GM19240 (cell line): ENCODE measurements at regions not wholly inside any gene's neighbourhood (a gene's known extent, or its start where the extent isn't known, plus 50 kb on each side); places are given as distances from the start of the nearest gene placed in this dataset.
"Not testable (repeated sequence)": the region's sequence is repeated elsewhere in the genome, so short reads cannot be mapped to it uniquely, and the experiment has no call there.

Experiments
- DNase-seq: peaks from one replicate; pipeline ENCODE4 v3.0.0; 2011; ENCODE audit warnings: low spot score; ENCODE audit not compliant: insufficient read length

- no peak for DNase-seq
Measured at GRCh38 chr7:79953130-79953529, 181.5 kb upstream of the GNAI1 start.

- no peak for DNase-seq
Measured at GRCh38 chr7:79952399-79952798, 182.2 kb upstream of the GNAI1 start.

GRCh38 chr7:79951415-79951814 is 183.2 kb upstream of the GNAI1 start:
- DNase-seq = no peak

GRCh38 chr7:79949778-79950177 is 184.9 kb upstream of the GNAI1 start:
- no peak for DNase-seq

GRCh38 chr7:79936281-79936983 is 198.2 kb upstream of the GNAI1 start:
- DNase-seq = no peak

GRCh38 chr7:79934727-79935126 is 199.9 kb upstream of the GNAI1 start:
- DNase-seq = no peak

- DNase-seq = no peak
Measured at GRCh38 chr7:79933144-79933543, 201.5 kb upstream of the GNAI1 start.

GRCh38 chr7:79930604-79931003 is 204.0 kb upstream of the GNAI1 start:
- DNase-seq = no peak

GRCh38 chr7:79927116-79927515 is 207.5 kb upstream of the GNAI1 start:
- DNase-seq = no peak

- no peak for DNase-seq
Measured at GRCh38 chr7:79923953-79924352, 210.7 kb upstream of the GNAI1 start.

- DNase-seq = no peak
Measured at GRCh38 chr7:79922894-79923293, 211.7 kb upstream of the GNAI1 start.

GRCh38 chr7:79921976-79922375 is 212.7 kb upstream of the GNAI1 start:
- no peak for DNase-seq

GRCh38 chr7:79918632-79919031 is 216.0 kb upstream of the GNAI1 start:
- not testable (repeated sequence) for DNase-seq

- DNase-seq = not testable (repeated sequence)
Measured at GRCh38 chr7:79915346-79915745, 219.3 kb upstream of the GNAI1 start.

GRCh38 chr7:79912213-79912633 is 222.4 kb upstream of the GNAI1 start:
- no peak for DNase-seq

- no peak for DNase-seq
Measured at GRCh38 chr7:79911420-79911819, 223.2 kb upstream of the GNAI1 start.

GRCh38 chr7:79909176-79909575 is 225.5 kb upstream of the GNAI1 start:
- no peak for DNase-seq

GRCh38 chr7:79897166-79897565 is 237.5 kb upstream of the GNAI1 start:
- no peak for DNase-seq

GRCh38 chr7:79893991-79894390 is 240.6 kb upstream of the GNAI1 start:
- no peak for DNase-seq

GRCh38 chr7:79882922-79883321 is 251.7 kb upstream of the GNAI1 start:
- no peak for DNase-seq

- no peak for DNase-seq
Measured at GRCh38 chr7:79880312-79880711, 254.3 kb upstream of the GNAI1 start.

GRCh38 chr7:79877874-79878465 is 256.7 kb upstream of the GNAI1 start:
- no peak for DNase-seq

GRCh38 chr7:79876848-79877252 is 257.8 kb upstream of the GNAI1 start:
- no peak for DNase-seq
